Fibroblast of lung (primary cell): ENCODE measurements at regions not wholly inside any gene's neighbourhood (a gene's known extent, or its start where the extent isn't known, plus 50 kb on each side); places are given as distances from the start of the nearest gene placed in this dataset.

Source experiments
- DNase-seq, 2 donors: peaks; one replicate each; pipeline versions ENCODE4 v3.0.0 to v3.0.0-alpha.2; 2010; ENCODE audit warnings: low read depth in 2 of 2
- H2AFZ ChIP-seq: 2 replicates; pipeline ENCODE4 v1.5.1; 2012; ENCODE audit warnings: low read length, control low read depth, inconsistent platforms
- H3K27ac ChIP-seq: 2 replicates; pipeline ENCODE4 v1.5.1; 2011; ENCODE audit warnings: low read length, control low read depth; ENCODE audit not compliant: insufficient read depth
- H3K27me3 ChIP-seq: 2 replicates; pipeline ENCODE4 v1.5.1; 2011; ENCODE audit warnings: mild to moderate bottlenecking, low read length; ENCODE audit not compliant: control insufficient read depth, insufficient read depth
- H3K36me3 ChIP-seq: 2 replicates; pipeline ENCODE4 v1.5.1; 2011; ENCODE audit warnings: low read length; ENCODE audit not compliant: control insufficient read depth, insufficient read depth
- H3K4me1 ChIP-seq: 2 replicates; pipeline ENCODE4 v1.5.1; 2011; ENCODE audit warnings: low read length; ENCODE audit not compliant: control insufficient read depth, insufficient read depth; ENCODE audit errors: extremely low read depth
- H3K4me2 ChIP-seq: 2 replicates; pipeline ENCODE4 v1.5.1; 2011; ENCODE audit warnings: low read length, control low read depth; ENCODE audit not compliant: insufficient read depth; ENCODE audit errors: extremely low read depth
- H3K4me3 ChIP-seq, 4 experiments: fragments of 200-600 bp in 1 of 4; sonication (generic) in 1 of 4; replicated peaks in 1 of 4; 2 replicates each; pipeline ENCODE4 v1.5.1; 2011 to 2016; ENCODE audit warnings: low read length in 4 of 4, low read depth in 3 of 4, mild to moderate bottlenecking in 3 of 4, control low read depth in 2 of 4, inconsistent platforms in 1 of 4, mixed read lengths in 1 of 4; ENCODE audit not compliant: insufficient read depth in 1 of 4; ENCODE audit errors: control extremely low read depth in 1 of 4
- H3K79me2 ChIP-seq: 2 replicates; pipeline ENCODE4 v1.5.1; 2012; ENCODE audit warnings: mild to moderate bottlenecking, low read length, inconsistent platforms; ENCODE audit not compliant: control insufficient read depth, insufficient read depth
- H3K9ac ChIP-seq: 2 replicates; pipeline ENCODE4 v1.5.1; 2011; ENCODE audit warnings: mild to moderate bottlenecking, low read length, control low read depth; ENCODE audit not compliant: insufficient read depth
- H3K9me3 ChIP-seq: 2 replicates; pipeline ENCODE4 v1.5.1; 2012; ENCODE audit warnings: low read depth, low read length; ENCODE audit not compliant: control insufficient read depth, insufficient read depth
- H4K20me1 ChIP-seq: 2 replicates; pipeline ENCODE4 v1.5.1; 2011; ENCODE audit warnings: low read length; ENCODE audit not compliant: control insufficient read depth, insufficient read depth; ENCODE audit errors: extremely low read depth
- CTCF ChIP-seq, 2 donors: IDR thresholded peaks in 1 of 2; conservative IDR thresholded peaks in 1 of 2; 1 replicate in 1 of 2; 2 replicates in 1 of 2; pipeline ENCODE4 v1.5.1; 2011 to 2012; ENCODE audit warnings: low read length in 2 of 2, control low read depth in 1 of 2, inconsistent platforms in 1 of 2, low read depth in 1 of 2, mild to moderate bottlenecking in 1 of 2
- EZH2 ChIP-seq: IDR thresholded peaks from 2 replicates; pipeline ENCODE4 v1.5.1; 2012; ENCODE audit warnings: low read length, control low read depth, mild to moderate bottlenecking; ENCODE audit errors: missing control alignments

GRCh38 chr7:153414288-153414629 is 637.9 kb upstream of the DPP6 start:
- Histone ChIP-seq H3K9me3 (no peaks in the 10 kb centered on the region), H4K20me1 (no peaks in the 10 kb centered on the region)
- TF ChIP-seq EZH2 (no peak), CTCF (conservative IDR thresholded peaks at IDR 0.05 in 1 of 2, IDR thresholded peaks at IDR 0.05 in 1 of 2; ENCODE audit: low read depth in 1 of 2, low read length in 2 of 2) (no peak)

GRCh38 chr7:153415632-153416031 is 636.6 kb upstream of the DPP6 start:
- no peak overlapping the region for H2AFZ ChIP-seq
- H3K9ac ChIP-seq = no peak overlapping the region
- H3K36me3 ChIP-seq = no peaks in the 10 kb centered on the region
- no peak for TF ChIP-seq CTCF (conservative IDR thresholded peaks at IDR 0.05 in 1 of 2, IDR thresholded peaks at IDR 0.05 in 1 of 2; ENCODE audit: low read depth in 1 of 2, low read length in 2 of 2)
- no peak for TF ChIP-seq EZH2
- no peaks in the 10 kb centered on the region for H4K20me1 ChIP-seq
- no peak overlapping the region for H3K27ac ChIP-seq
- no peak overlapping the region for H3K4me2 ChIP-seq
- no peaks in the 10 kb centered on the region for H3K27me3 ChIP-seq
- no peaks in the 10 kb centered on the region for H3K79me2 ChIP-seq
- no peaks in the 10 kb centered on the region for H3K9me3 ChIP-seq
- no peak for DNase-seq
- H3K4me1 ChIP-seq = no peaks in the 10 kb centered on the region
- no peak overlapping the region for H3K4me3 ChIP-seq

More at GRCh38 chr7:153414288-153414629, 637.9 kb upstream of the DPP6 start:
- Histone ChIP-seq H3K27ac (no peak overlapping the region), H3K36me3 (no peaks in the 10 kb centered on the region), H2AFZ (no peak overlapping the region), H3K79me2 (no peaks in the 10 kb centered on the region), H3K27me3 (no peaks in the 10 kb centered on the region), H3K4me1 (no peaks in the 10 kb centered on the region), H3K4me3 (no peak overlapping the region), H3K4me2 (no peak overlapping the region), H3K9ac (no peak overlapping the region)
- no peak for DNase-seq

GRCh38 chr7:153422291-153423209 is 629.6 kb upstream of the DPP6 start:
- Histone ChIP-seq H3K27ac (no peak overlapping the region), H3K27me3 (no peaks in the 10 kb centered on the region), H3K4me2 (no peak overlapping the region), H3K4me1 (no peaks in the 10 kb centered on the region), H3K9ac (no peak overlapping the region), H4K20me1 (no peaks in the 10 kb centered on the region), H2AFZ (no peak overlapping the region), H3K79me2 (no peaks in the 10 kb centered on the region), H3K4me3 (no peak overlapping the region), H3K9me3 (no peaks in the 10 kb centered on the region), H3K36me3 (no peaks in the 10 kb centered on the region)
- DNase-seq = no peak
- no peak for TF ChIP-seq EZH2
- TF ChIP-seq CTCF (conservative IDR thresholded peaks at IDR 0.05 in 1 of 2, IDR thresholded peaks at IDR 0.05 in 1 of 2; ENCODE audit: low read depth in 1 of 2, low read length in 2 of 2) = no peak
